Hepatocyte (in vitro differentiated cells): ENCODE measurements at regions not wholly inside any gene's neighbourhood (a gene's known extent, or its start where the extent isn't known, plus 50 kb on each side); places are given as distances from the start of the nearest gene placed in this dataset.

Experiments used
- CTCF ChIP-seq: fragments of 200-600 bp; sonication (generic); IDR thresholded peaks from 2 replicates; pipeline ENCODE4 v1.5.1; 2016; ENCODE audit warnings: antibody characterized with exemption, mild to moderate bottlenecking; ENCODE audit not compliant: poor library complexity
- EZH2 ChIP-seq: fragments of 200-600 bp; sonication (generic); IDR thresholded peaks from 2 replicates; pipeline ENCODE4 v1.6.1; 2016; ENCODE audit warnings: antibody characterized with exemption, mild to moderate bottlenecking, borderline replicate concordance
- EZH2phosphoT487 ChIP-seq: fragments of 200-600 bp; sonication (generic); IDR thresholded peaks from one replicate; pipeline ENCODE4 v1.6.1; 2018; ENCODE audit warnings: antibody characterized with exemption, mild to moderate bottlenecking, low read depth, moderate library complexity; ENCODE audit not compliant: unreplicated experiment, severe bottlenecking

GRCh38 chr11:23398052-23398451 lies 537.8 kb upstream of the CCDC179 start:
- TF ChIP-seq EZH2 (no peak), CTCF (no peak), EZH2phosphoT487 (no peak)
